ENCODE measurements at regions not wholly inside any gene's neighbourhood (a gene's known extent, or its start where the extent isn't known, plus 50 kb on each side); places are given as distances from the start of the nearest gene placed in this dataset.
A peak's percentile ranks its signal among the peaks of the same experiment; 100 is the strongest.

DNA sequence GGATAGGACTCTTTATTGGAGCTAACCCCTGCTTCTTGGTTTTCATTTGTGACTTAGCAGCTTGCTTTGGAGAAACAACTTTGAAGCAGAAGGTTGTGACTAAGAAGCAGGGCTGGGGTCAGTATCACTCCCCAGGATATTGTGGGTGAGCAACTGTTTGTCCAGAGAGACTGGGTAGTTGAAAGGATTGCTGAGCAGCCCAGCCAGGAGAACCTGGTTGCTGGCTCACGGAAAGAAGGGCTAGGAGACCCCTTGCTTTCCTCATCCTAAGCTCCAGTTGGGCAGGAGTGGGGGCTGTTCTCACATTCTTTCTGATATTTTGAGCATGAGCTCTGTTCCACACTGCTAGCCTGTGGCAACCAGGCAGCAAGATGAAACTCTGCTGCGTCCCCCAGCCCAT is 151.2 kb downstream of the CBLN1 start:
- DNase-seq (ENCODE audit: low spot score) = no peak
- H3K27ac ChIP-seq (ENCODE audit: poor library complexity, severe bottlenecking) = no peak overlapping the region
- TF ChIP-seq, protein P1, sequence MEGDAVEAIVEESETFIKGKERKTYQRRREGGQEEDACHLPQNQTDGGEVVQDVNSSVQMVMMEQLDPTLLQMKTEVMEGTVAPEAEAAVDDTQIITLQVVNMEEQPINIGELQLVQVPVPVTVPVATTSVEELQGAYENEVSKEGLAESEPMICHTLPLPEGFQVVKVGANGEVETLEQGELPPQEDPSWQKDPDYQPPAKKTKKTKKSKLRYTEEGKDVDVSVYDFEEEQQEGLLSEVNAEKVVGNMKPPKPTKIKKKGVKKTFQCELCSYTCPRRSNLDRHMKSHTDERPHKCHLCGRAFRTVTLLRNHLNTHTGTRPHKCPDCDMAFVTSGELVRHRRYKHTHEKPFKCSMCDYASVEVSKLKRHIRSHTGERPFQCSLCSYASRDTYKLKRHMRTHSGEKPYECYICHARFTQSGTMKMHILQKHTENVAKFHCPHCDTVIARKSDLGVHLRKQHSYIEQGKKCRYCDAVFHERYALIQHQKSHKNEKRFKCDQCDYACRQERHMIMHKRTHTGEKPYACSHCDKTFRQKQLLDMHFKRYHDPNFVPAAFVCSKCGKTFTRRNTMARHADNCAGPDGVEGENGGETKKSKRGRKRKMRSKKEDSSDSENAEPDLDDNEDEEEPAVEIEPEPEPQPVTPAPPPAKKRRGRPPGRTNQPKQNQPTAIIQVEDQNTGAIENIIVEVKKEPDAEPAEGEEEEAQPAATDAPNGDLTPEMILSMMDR (IDR thresholded peaks at IDR 0.05; ENCODE audit: poor library complexity, severe bottlenecking) = no peak

GRCh38 chr16:49129935-49130334 is 151.7 kb downstream of the CBLN1 start:
- no peak for DNase-seq (ENCODE audit: low spot score)
- H3K9me3 ChIP-seq (ENCODE audit: severe bottlenecking) = no peaks in the 10 kb centered on the region
- H3K36me3 ChIP-seq (ENCODE audit: low read depth) = no peaks in the 10 kb centered on the region
- H3K4me3 ChIP-seq (ENCODE audit: severe bottlenecking) = no peak overlapping the region
- TF ChIP-seq, protein P1 (IDR thresholded peaks at IDR 0.05; ENCODE audit: poor library complexity, severe bottlenecking) = no peak
- H3K27me3 ChIP-seq (ENCODE audit: insufficient read depth, poor library complexity, severe bottlenecking) = peaks cover 3% of the 10 kb centered on the region
- H3K27ac ChIP-seq (ENCODE audit: poor library complexity, severe bottlenecking) = no peak overlapping the region
- no peaks in the 10 kb centered on the region for H3K4me1 ChIP-seq (ENCODE audit: insufficient read depth, poor library complexity, severe bottlenecking)
- ATAC-seq (ENCODE audit: low read depth) = no peak

More for the DNA sequence above, 151.2 kb downstream of the CBLN1 start:
- H3K36me3 ChIP-seq (ENCODE audit: low read depth) = no peaks in the 10 kb centered on the region
- peaks cover 3% of the 10 kb centered on the region for H3K27me3 ChIP-seq (ENCODE audit: insufficient read depth, poor library complexity, severe bottlenecking)
- H3K4me1 ChIP-seq (ENCODE audit: insufficient read depth, poor library complexity, severe bottlenecking) = no peaks in the 10 kb centered on the region
- H3K4me3 ChIP-seq (ENCODE audit: severe bottlenecking) = no peak overlapping the region
- H3K9me3 ChIP-seq (ENCODE audit: severe bottlenecking) = no peaks in the 10 kb centered on the region
- ATAC-seq (ENCODE audit: low read depth) = no peak

GRCh38 chr16:49128740-49129139 is 152.9 kb downstream of the CBLN1 start:
- TF ChIP-seq, protein P1 (IDR thresholded peaks at IDR 0.05; ENCODE audit: poor library complexity, severe bottlenecking) = no peak
- Histone ChIP-seq H3K4me1 (ENCODE audit: insufficient read depth, poor library complexity, severe bottlenecking) (no peaks in the 10 kb centered on the region), H3K9me3 (ENCODE audit: severe bottlenecking) (no peaks in the 10 kb centered on the region), H3K27me3 (ENCODE audit: insufficient read depth, poor library complexity, severe bottlenecking) (peaks cover 3% of the 10 kb centered on the region), H3K36me3 (ENCODE audit: low read depth) (no peaks in the 10 kb centered on the region), H3K4me3 (ENCODE audit: severe bottlenecking) (no peak overlapping the region), H3K27ac (ENCODE audit: poor library complexity, severe bottlenecking) (no peak overlapping the region)
- DNase-seq (ENCODE audit: low spot score) (no peak), ATAC-seq (ENCODE audit: low read depth) (no peak)

DNA sequence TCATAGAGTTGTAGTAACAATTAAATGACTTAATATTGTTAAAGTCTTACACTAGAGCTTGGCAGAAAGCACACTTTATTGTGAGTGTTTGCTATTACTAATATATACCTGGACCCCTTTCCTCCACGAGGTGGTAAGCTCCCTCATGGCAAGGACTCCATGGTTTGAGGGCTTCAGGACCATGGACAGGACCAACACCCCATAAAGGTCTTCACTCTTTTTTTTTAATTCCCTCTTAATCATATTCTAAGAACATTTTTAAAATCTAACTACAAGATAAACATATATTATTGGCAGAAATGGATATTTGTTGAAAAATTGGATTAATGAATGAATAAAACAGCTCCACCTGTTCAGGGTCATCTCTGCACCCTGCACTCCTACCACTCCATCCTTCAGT is 154.5 kb downstream of the CBLN1 start:
- H3K4me3 ChIP-seq (ENCODE audit: severe bottlenecking) = no peak overlapping the region
- peaks cover under 1% of the 10 kb centered on the region for H3K27me3 ChIP-seq (ENCODE audit: insufficient read depth, poor library complexity, severe bottlenecking)
- H3K36me3 ChIP-seq (ENCODE audit: low read depth) = no peaks in the 10 kb centered on the region
- ATAC-seq (ENCODE audit: low read depth) (no peak), DNase-seq (ENCODE audit: low spot score) (no peak)
- no peaks in the 10 kb centered on the region for H3K4me1 ChIP-seq (ENCODE audit: insufficient read depth, poor library complexity, severe bottlenecking)
- TF ChIP-seq, protein P1 (IDR thresholded peaks at IDR 0.05; ENCODE audit: poor library complexity, severe bottlenecking) = no peak
- H3K9me3 ChIP-seq (ENCODE audit: severe bottlenecking) = no peaks in the 10 kb centered on the region
- no peak overlapping the region for H3K27ac ChIP-seq (ENCODE audit: poor library complexity, severe bottlenecking)

DNA sequence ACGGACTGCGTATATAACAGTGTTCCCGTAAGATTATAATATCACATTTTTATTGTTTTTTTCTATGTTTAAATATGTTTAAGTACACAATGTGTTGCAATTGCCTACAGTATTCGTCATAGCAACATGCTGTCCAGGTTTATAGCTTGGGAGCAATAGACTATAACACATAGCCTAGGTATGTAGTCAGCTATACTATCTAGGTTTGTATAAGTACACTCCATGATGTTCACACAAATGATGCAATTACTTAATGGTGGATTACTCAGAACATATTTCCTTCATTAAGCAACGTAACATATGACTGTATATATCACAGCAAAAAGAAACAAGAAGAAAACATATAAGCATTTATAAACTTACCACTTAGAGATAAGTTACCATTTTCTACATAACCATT is 160.0 kb downstream of the CBLN1 start:
- TF ChIP-seq, protein P1 (IDR thresholded peaks at IDR 0.05; ENCODE audit: poor library complexity, severe bottlenecking) = no peak
- H3K9me3 ChIP-seq (ENCODE audit: severe bottlenecking) = no peaks in the 10 kb centered on the region
- no peak overlapping the region for H3K4me3 ChIP-seq (ENCODE audit: severe bottlenecking)
- ATAC-seq (ENCODE audit: low read depth) = peak; percentile 28; the same call in 2 of the 3 replicates
- peaks cover 11% of the 10 kb centered on the region for H3K4me1 ChIP-seq (ENCODE audit: insufficient read depth, poor library complexity, severe bottlenecking)
- H3K27me3 ChIP-seq (ENCODE audit: insufficient read depth, poor library complexity, severe bottlenecking) = no peaks in the 10 kb centered on the region
- no peaks in the 10 kb centered on the region for H3K36me3 ChIP-seq (ENCODE audit: low read depth)
- no peak for DNase-seq (ENCODE audit: low spot score)
- H3K27ac ChIP-seq (ENCODE audit: poor library complexity, severe bottlenecking) = no peak overlapping the region

Data from RWPE2 (cell line).